Adrenal gland (tissue), 5 donors: ENCODE measurements at regions not wholly inside any gene's neighbourhood (a gene's known extent, or its start where the extent isn't known, plus 50 kb on each side); places are given as distances from the start of the nearest gene placed in this dataset.

Experiments used
- POLR2A ChIP-seq, 2 donors: fragments of 450-650 bp; IDR thresholded peaks; one replicate each; pipeline ENCODE4 v1.6.1; 2017; ENCODE audit warnings: antibody characterized with exemption in 2 of 2, mild to moderate bottlenecking in 2 of 2, moderate library complexity in 1 of 2
- TF ChIP-seq, protein P1 (sequence below), 6 experiments: fragments of 450-650 bp in 4 of 6; fragments of 200-600 bp in 2 of 6; sonication (generic) in 1 of 6; IDR thresholded peaks; 1 replicate in 5 of 6; 2 replicates in 1 of 6; pipeline versions ENCODE4 v1.5.1 to v1.8.0; 2016 to 2021; ENCODE audit warnings: antibody characterized with exemption in 6 of 6, mild to moderate bottlenecking in 2 of 6, moderate library complexity in 1 of 6
- donor health status: DM: no; HTN: no; CAD: no.

DNA sequence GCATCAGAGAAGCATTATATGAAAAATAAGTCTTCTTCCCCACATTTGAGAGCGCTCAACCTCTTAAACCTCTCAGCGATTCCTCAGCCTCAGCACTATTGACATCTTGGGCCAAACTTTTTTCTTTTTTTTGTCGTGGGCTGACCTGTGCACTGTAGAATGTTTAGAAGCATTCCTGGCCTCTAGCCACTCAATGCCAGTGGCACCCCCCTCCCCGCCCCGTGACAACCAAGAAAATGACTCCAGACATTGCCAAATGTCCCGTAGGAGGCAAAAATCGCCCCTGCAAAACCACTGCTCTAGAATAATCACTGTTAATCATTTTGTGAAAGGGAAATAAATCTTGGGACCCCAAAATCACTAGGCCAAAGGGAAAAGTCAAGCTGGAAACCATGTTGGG lies 129.1 kb upstream of the BOD1 start:
- no peak for TF ChIP-seq POLR2A (IDR thresholded peaks at IDR 0.05)
- TF ChIP-seq, protein P1, sequence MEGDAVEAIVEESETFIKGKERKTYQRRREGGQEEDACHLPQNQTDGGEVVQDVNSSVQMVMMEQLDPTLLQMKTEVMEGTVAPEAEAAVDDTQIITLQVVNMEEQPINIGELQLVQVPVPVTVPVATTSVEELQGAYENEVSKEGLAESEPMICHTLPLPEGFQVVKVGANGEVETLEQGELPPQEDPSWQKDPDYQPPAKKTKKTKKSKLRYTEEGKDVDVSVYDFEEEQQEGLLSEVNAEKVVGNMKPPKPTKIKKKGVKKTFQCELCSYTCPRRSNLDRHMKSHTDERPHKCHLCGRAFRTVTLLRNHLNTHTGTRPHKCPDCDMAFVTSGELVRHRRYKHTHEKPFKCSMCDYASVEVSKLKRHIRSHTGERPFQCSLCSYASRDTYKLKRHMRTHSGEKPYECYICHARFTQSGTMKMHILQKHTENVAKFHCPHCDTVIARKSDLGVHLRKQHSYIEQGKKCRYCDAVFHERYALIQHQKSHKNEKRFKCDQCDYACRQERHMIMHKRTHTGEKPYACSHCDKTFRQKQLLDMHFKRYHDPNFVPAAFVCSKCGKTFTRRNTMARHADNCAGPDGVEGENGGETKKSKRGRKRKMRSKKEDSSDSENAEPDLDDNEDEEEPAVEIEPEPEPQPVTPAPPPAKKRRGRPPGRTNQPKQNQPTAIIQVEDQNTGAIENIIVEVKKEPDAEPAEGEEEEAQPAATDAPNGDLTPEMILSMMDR (IDR thresholded peaks at IDR 0.05) = no peak
